ENCODE measurements at regions not wholly inside any gene's neighbourhood (a gene's known extent, or its start where the extent isn't known, plus 50 kb on each side); places are given as distances from the start of the nearest gene placed in this dataset.

GRCh38 chr2:67719351-67719750 lies 322.2 kb downstream of the ETAA1 start:
- no peaks in the 10 kb centered on the region for H4K20me1 ChIP-seq (ENCODE audit: insufficient read depth)
- H3K36me3 ChIP-seq (ENCODE audit: control insufficient read depth in 1 of 2, insufficient read depth in 2 of 2, low read length in 2 of 2), result no peaks in the 10 kb centered on the region
- H3K4me3 ChIP-seq (replicated peaks in 1 of 2; ENCODE audit: low read depth in 1 of 2, low read length in 2 of 2), result no peak overlapping the region
- POLR2A ChIA-PET, result no interaction called here
- CTCF ChIA-PET, result no interaction called here
- no peaks in the 10 kb centered on the region for H3K79me2 ChIP-seq (ENCODE audit: insufficient read depth, low read length)
- no peaks in the 10 kb centered on the region for H3K9me2 ChIP-seq (ENCODE audit: insufficient read depth)
- no peak overlapping the region for H3K9ac ChIP-seq (ENCODE audit: low read length)
- TF ChIP-seq CBX3 (IDR thresholded peaks at IDR 0.05; ENCODE audit: low read depth) (no peak), ZFX (IDR thresholded peaks at IDR 0.05) (no peak), RAD21 (IDR thresholded peaks at IDR 0.05; ENCODE audit: low read depth) (no peak), SRF (IDR thresholded peaks at IDR 0.05; ENCODE audit: low read depth) (no peak), CEBPB (IDR thresholded peaks at IDR 0.05; ENCODE audit: low read depth) (no peak), POLR2AphosphoS5 (IDR thresholded peaks at IDR 0.05; ENCODE audit: low read depth, low read length) (no peak), EZH2 (IDR thresholded peaks at IDR 0.05) (no peak), YY1 (IDR thresholded peaks at IDR 0.05; ENCODE audit: extremely low read depth, insufficient replicate concordance, low read depth, low read length) (no peak), JUND (IDR thresholded peaks at IDR 0.05) (no peak), TCF7L2 (IDR thresholded peaks at IDR 0.05; ENCODE audit: borderline replicate concordance, extremely low read depth, insufficient read depth, insufficient read length) (no peak), CTCF (IDR thresholded peaks at IDR 0.05 in 2 of 3, conservative IDR thresholded peaks at IDR 0.05 in 1 of 3; ENCODE audit: borderline replicate concordance in 1 of 3, insufficient read depth in 1 of 3, low read depth in 2 of 3, low read length in 2 of 3) (no peak), POLR2A (IDR thresholded peaks at IDR 0.05; ENCODE audit: borderline replicate concordance, extremely low read depth, insufficient read depth, insufficient read length) (no peak), EZH2phosphoT487 (IDR thresholded peaks at IDR 0.05; ENCODE audit: borderline replicate concordance) (no peak), MAX (IDR thresholded peaks at IDR 0.05) (no peak), ZNF274 (IDR thresholded peaks at IDR 0.05; ENCODE audit: low read depth, low read length) (no peak)
- TF ChIP-seq, protein P1, sequence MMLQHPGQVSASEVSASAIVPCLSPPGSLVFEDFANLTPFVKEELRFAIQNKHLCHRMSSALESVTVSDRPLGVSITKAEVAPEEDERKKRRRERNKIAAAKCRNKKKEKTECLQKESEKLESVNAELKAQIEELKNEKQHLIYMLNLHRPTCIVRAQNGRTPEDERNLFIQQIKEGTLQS (IDR thresholded peaks at IDR 0.05), result no peak
- RAD21 ChIA-PET (ENCODE audit: low non-redundant PET in 1 of 2, low total read pairs in 2 of 2, uncharacterized antibody in 2 of 2, unreplicated experiment in 2 of 2), result no interaction called here
- ATAC-seq, result no peak
- H3K4me2 ChIP-seq (ENCODE audit: low read length), result no peak overlapping the region
- H2AFZ ChIP-seq (ENCODE audit: low read depth, low read length, poor library complexity, severe bottlenecking), result no peak overlapping the region
- H3K27ac ChIP-seq (ENCODE audit: low read depth, low read length), result no peak overlapping the region
- H3K27me3 ChIP-seq (ENCODE audit: insufficient read depth, low read length), result peaks cover 15% of the 10 kb centered on the region
- no peaks in the 10 kb centered on the region for H3K9me3 ChIP-seq (ENCODE audit: control insufficient read depth in 1 of 2, insufficient read depth in 1 of 2, low read depth in 1 of 2, low read length in 2 of 2)
- BruUV-seq (replicated peaks), result no TSS peak
- intact Hi-C loops (cut with micrococcal nuclease), result no loop called here
- no peak for DNase-seq (ENCODE audit: low read depth, low spot score)
- no peaks in the 10 kb centered on the region for H3K4me1 ChIP-seq (ENCODE audit: control insufficient read depth in 1 of 2, insufficient read depth in 2 of 2, low read length in 2 of 2)

All from HCT116 (cell line).